ENCODE measurements at regions not wholly inside any gene's neighbourhood (a gene's known extent, or its start where the extent isn't known, plus 50 kb on each side); places are given as distances from the start of the nearest gene placed in this dataset.

GRCh38 chr2:4670331-4670730 lies 967.0 kb downstream of the DCDC2C start:
- no peak overlapping the region for H3K27ac Mint-ChIP-seq (ENCODE audit: low read depth, unreplicated experiment)
- no peaks in the 10 kb centered on the region for H3K36me3 Mint-ChIP-seq (ENCODE audit: insufficient read depth, unreplicated experiment)
- no peak overlapping the region for H3K4me3 Mint-ChIP-seq (ENCODE audit: unreplicated experiment)
- no peaks in the 10 kb centered on the region for H3K9me3 Mint-ChIP-seq (ENCODE audit: unreplicated experiment)
- DNase-seq (ENCODE audit: unreplicated experiment): no peak
- ChIA-PET CTCF (no interaction called here), POLR2A (no interaction called here)
- intact Hi-C loops (cut with micrococcal nuclease): no loop called here
- no peaks in the 10 kb centered on the region for H3K4me1 Mint-ChIP-seq (ENCODE audit: insufficient read depth, unreplicated experiment)
- H3K27me3 Mint-ChIP-seq (ENCODE audit: insufficient read depth, unreplicated experiment): no peaks in the 10 kb centered on the region
- no TSS peak for BruUV-seq (replicated peaks)
- TF ChIP-seq CTCF (IDR thresholded peaks at IDR 0.05; ENCODE audit: unreplicated experiment): no peak

GRCh38 chr2:4673025-4673489 lies 969.7 kb downstream of the DCDC2C start:
- Mint-ChIP-seq H3K4me1 (ENCODE audit: insufficient read depth, unreplicated experiment) (no peaks in the 10 kb centered on the region), H3K36me3 (ENCODE audit: insufficient read depth, unreplicated experiment) (no peaks in the 10 kb centered on the region), H3K9me3 (ENCODE audit: unreplicated experiment) (no peaks in the 10 kb centered on the region), H3K27me3 (ENCODE audit: insufficient read depth, unreplicated experiment) (no peaks in the 10 kb centered on the region), H3K4me3 (ENCODE audit: unreplicated experiment) (no peak overlapping the region), H3K27ac (ENCODE audit: low read depth, unreplicated experiment) (no peak overlapping the region)
- BruUV-seq (replicated peaks): no TSS peak
- intact Hi-C loops (cut with micrococcal nuclease): no loop called here
- DNase-seq (ENCODE audit: unreplicated experiment): no peak
- CTCF ChIA-PET: interaction anchor here (0.5 to 1.0 kb wide), 2 partner anchors 713 to 943 kb away, joined by 3 read pairs; no protein-coding TSS in a partner anchor
- POLR2A ChIA-PET: no interaction called here
- TF ChIP-seq CTCF (IDR thresholded peaks at IDR 0.05; ENCODE audit: unreplicated experiment): no peak

GRCh38 chr2:4674007-4674406 lies 970.6 kb downstream of the DCDC2C start:
- no TSS peak for BruUV-seq (replicated peaks)
- no peak overlapping the region for H3K27ac Mint-ChIP-seq (ENCODE audit: low read depth, unreplicated experiment)
- intact Hi-C loops (cut with micrococcal nuclease): no loop called here

GRCh38 chr2:4675295-4675694 lies 971.9 kb downstream of the DCDC2C start:
- Mint-ChIP-seq H3K27ac (ENCODE audit: low read depth, unreplicated experiment) (no peak overlapping the region), H3K27me3 (ENCODE audit: insufficient read depth, unreplicated experiment) (no peaks in the 10 kb centered on the region), H3K4me1 (ENCODE audit: insufficient read depth, unreplicated experiment) (no peaks in the 10 kb centered on the region), H3K9me3 (ENCODE audit: unreplicated experiment) (no peaks in the 10 kb centered on the region), H3K4me3 (ENCODE audit: unreplicated experiment) (no peak overlapping the region), H3K36me3 (ENCODE audit: insufficient read depth, unreplicated experiment) (no peaks in the 10 kb centered on the region)
- DNase-seq (ENCODE audit: unreplicated experiment): no peak
- intact Hi-C loops (cut with micrococcal nuclease): no loop called here
- ChIA-PET POLR2A (no interaction called here), CTCF (interaction anchor here (0.6 kb wide), 1 partner anchor 303 kb away, joined by 4 read pairs; no protein-coding TSS in a partner anchor)
- no TSS peak for BruUV-seq (replicated peaks)
- no peak for TF ChIP-seq CTCF (IDR thresholded peaks at IDR 0.05; ENCODE audit: unreplicated experiment)

More at GRCh38 chr2:4674007-4674406, 970.6 kb downstream of the DCDC2C start:
- no peak for DNase-seq (ENCODE audit: unreplicated experiment)
- Mint-ChIP-seq H3K4me3 (ENCODE audit: unreplicated experiment) (no peak overlapping the region), H3K27me3 (ENCODE audit: insufficient read depth, unreplicated experiment) (no peaks in the 10 kb centered on the region), H3K4me1 (ENCODE audit: insufficient read depth, unreplicated experiment) (no peaks in the 10 kb centered on the region), H3K36me3 (ENCODE audit: insufficient read depth, unreplicated experiment) (no peaks in the 10 kb centered on the region), H3K9me3 (ENCODE audit: unreplicated experiment) (no peaks in the 10 kb centered on the region)
- POLR2A ChIA-PET: no interaction called here
- CTCF ChIA-PET: no interaction called here
- no peak for TF ChIP-seq CTCF (IDR thresholded peaks at IDR 0.05; ENCODE audit: unreplicated experiment)
